ENCODE measurements at regions not wholly inside any gene's neighbourhood (a gene's known extent, or its start where the extent isn't known, plus 50 kb on each side); places are given as distances from the start of the nearest gene placed in this dataset.

GRCh38 chr19:5222178-5222577 is 118.4 kb downstream of the PTPRS start:
- Histone ChIP-seq H2AFZ (ENCODE audit: low read length) (no peak overlapping the region), H3K9me2 (replicated peaks; ENCODE audit: low read length) (no peaks in the 10 kb centered on the region), H4K20me1 (ENCODE audit: low read length) (no peaks in the 10 kb centered on the region), H3K79me2 (ENCODE audit: low read length) (no peaks in the 10 kb centered on the region), H3K4me3 (ENCODE audit: low read length) (no peak overlapping the region), H3K4me1 (ENCODE audit: insufficient read depth, low read length) (no peaks in the 10 kb centered on the region), H3K36me3 (ENCODE audit: low read depth, low read length) (peaks cover 19% of the 10 kb centered on the region), H3K4me2 (ENCODE audit: low read length) (no peak overlapping the region), H3K9me3 (ENCODE audit: low read length) (no peaks in the 10 kb centered on the region), H3K9ac (ENCODE audit: low read length) (no peak overlapping the region), H3K27me3 (ENCODE audit: low read length) (no peaks in the 10 kb centered on the region), H3F3A (ENCODE audit: low read length, unreplicated experiment) (no peaks in the 10 kb centered on the region), H3K27ac (ENCODE audit: low read length) (no peak overlapping the region)
- BruUV-seq (replicated peaks) = no TSS peak
- CTCF ChIA-PET = no interaction called here
- ATAC-seq (no peak), DNase-seq (no peak)
- TF ChIP-seq CTCF (conservative IDR thresholded peaks at IDR 0.05; ENCODE audit: low read depth, low read length) (no peak), EZH2 (IDR thresholded peaks at IDR 0.05; ENCODE audit: low read length, unreplicated experiment) (no peak), EZH2phosphoT487 (IDR thresholded peaks at IDR 0.05; ENCODE audit: borderline replicate concordance, low read length) (no peak)
- POLR2A ChIA-PET (ENCODE audit: unreplicated experiment) = no interaction called here
- intact Hi-C loops (cut with micrococcal nuclease) = no loop called here

GRCh38 chr19:5220866-5221265 is 119.7 kb downstream of the PTPRS start:
- H3K9me2 ChIP-seq (replicated peaks; ENCODE audit: low read length) = no peaks in the 10 kb centered on the region
- no peak overlapping the region for H3K4me3 ChIP-seq (ENCODE audit: low read length)
- no peaks in the 10 kb centered on the region for H3K9me3 ChIP-seq (ENCODE audit: low read length)
- no peaks in the 10 kb centered on the region for H3K27me3 ChIP-seq (ENCODE audit: low read length)
- BruUV-seq (replicated peaks) = no TSS peak
- no peaks in the 10 kb centered on the region for H3F3A ChIP-seq (ENCODE audit: low read length, unreplicated experiment)
- peaks cover 23% of the 10 kb centered on the region for H3K36me3 ChIP-seq (ENCODE audit: low read depth, low read length)
- H2AFZ ChIP-seq (ENCODE audit: low read length) = no peak overlapping the region
- no peak overlapping the region for H3K27ac ChIP-seq (ENCODE audit: low read length)
- no peak overlapping the region for H3K9ac ChIP-seq (ENCODE audit: low read length)
- H4K20me1 ChIP-seq (ENCODE audit: low read length) = no peaks in the 10 kb centered on the region
- no peaks in the 10 kb centered on the region for H3K4me1 ChIP-seq (ENCODE audit: insufficient read depth, low read length)
- no peaks in the 10 kb centered on the region for H3K79me2 ChIP-seq (ENCODE audit: low read length)
- CTCF ChIA-PET = no interaction called here
- no peak overlapping the region for H3K4me2 ChIP-seq (ENCODE audit: low read length)
- DNase-seq (no peak), ATAC-seq (no peak)
- intact Hi-C loops (cut with micrococcal nuclease) = no loop called here
- POLR2A ChIA-PET (ENCODE audit: unreplicated experiment) = no interaction called here
- no peak for TF ChIP-seq CTCF (conservative IDR thresholded peaks at IDR 0.05; ENCODE audit: low read depth, low read length)
- no peak for TF ChIP-seq EZH2 (IDR thresholded peaks at IDR 0.05; ENCODE audit: low read length, unreplicated experiment)
- no peak for TF ChIP-seq EZH2phosphoT487 (IDR thresholded peaks at IDR 0.05; ENCODE audit: borderline replicate concordance, low read length)

- peaks cover 23% of the 10 kb centered on the region for H3K36me3 ChIP-seq (ENCODE audit: low read depth, low read length)
- H3K9ac ChIP-seq (ENCODE audit: low read length) = no peak overlapping the region
- ATAC-seq = no peak
- H3K27ac ChIP-seq (ENCODE audit: low read length) = no peak overlapping the region
- H3K4me2 ChIP-seq (ENCODE audit: low read length) = no peak overlapping the region
- no peak for TF ChIP-seq CTCF (conservative IDR thresholded peaks at IDR 0.05; ENCODE audit: low read depth, low read length)
- no peak for TF ChIP-seq EZH2phosphoT487 (IDR thresholded peaks at IDR 0.05; ENCODE audit: borderline replicate concordance, low read length)
- no peak for TF ChIP-seq EZH2 (IDR thresholded peaks at IDR 0.05; ENCODE audit: low read length, unreplicated experiment)
- ChIA-PET POLR2A (ENCODE audit: unreplicated experiment) (no interaction called here), CTCF (no interaction called here)
- H3K79me2 ChIP-seq (ENCODE audit: low read length) = no peaks in the 10 kb centered on the region
- intact Hi-C loops (cut with micrococcal nuclease) = no loop called here
- H3K4me3 ChIP-seq (ENCODE audit: low read length) = no peak overlapping the region
- no peaks in the 10 kb centered on the region for H3K4me1 ChIP-seq (ENCODE audit: insufficient read depth, low read length)
- DNase-seq = no peak
- no peaks in the 10 kb centered on the region for H3K9me3 ChIP-seq (ENCODE audit: low read length)
- no peaks in the 10 kb centered on the region for H4K20me1 ChIP-seq (ENCODE audit: low read length)
- H3K9me2 ChIP-seq (replicated peaks; ENCODE audit: low read length) = no peaks in the 10 kb centered on the region
- H3F3A ChIP-seq (ENCODE audit: low read length, unreplicated experiment) = no peaks in the 10 kb centered on the region
- H3K27me3 ChIP-seq (ENCODE audit: low read length) = no peaks in the 10 kb centered on the region
- H2AFZ ChIP-seq (ENCODE audit: low read length) = no peak overlapping the region
- BruUV-seq (replicated peaks) = no TSS peak
Measured at GRCh38 chr19:5220361-5220760, 120.3 kb downstream of the PTPRS start.

Data from PC-3 (cell line).